ENCODE measurements at regions not wholly inside any gene's neighbourhood (a gene's known extent, or its start where the extent isn't known, plus 50 kb on each side); places are given as distances from the start of the nearest gene placed in this dataset.

DNA sequence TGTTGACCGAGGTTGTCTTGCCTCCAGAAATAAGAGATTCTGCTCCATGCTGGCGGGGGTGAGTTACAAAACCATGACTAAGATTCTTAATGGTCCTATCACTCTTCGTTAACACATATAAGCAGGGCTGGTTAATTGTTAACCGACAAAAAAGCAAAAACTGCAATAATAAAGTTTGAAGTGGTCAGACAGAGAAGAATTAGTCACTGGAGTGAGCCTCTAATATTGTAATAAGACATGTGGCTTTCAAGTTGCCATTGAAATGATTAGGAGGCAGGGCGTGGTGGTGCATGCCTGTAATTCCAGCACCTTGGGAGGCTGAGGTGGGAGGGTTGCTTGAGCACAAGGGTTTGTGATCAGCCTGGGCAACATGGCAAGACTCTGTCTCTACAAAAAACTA lies 78.4 kb upstream of the NR2F2 start:
- Histone ChIP-seq H3K4me1 (ENCODE audit: control insufficient read depth in 1 of 2, insufficient read depth in 2 of 2, low read length in 2 of 2) (peaks cover 2 to 3% of the 10 kb centered on the region in 2 experiments), H2AK5ac (ENCODE audit: low read length) (no peak overlapping the region), H3K9ac (ENCODE audit: low read length) (no peak overlapping the region), H3K4ac (ENCODE audit: low read depth, low read length) (no peak overlapping the region), H3K79me1 (ENCODE audit: low read length) (peaks cover 3% of the 10 kb centered on the region), H2AFZ (ENCODE audit: insufficient read depth, low read length, poor library complexity) (no peak overlapping the region), H3K27ac (ENCODE audit: low read depth, low read length) (no peak overlapping the region), H3K23ac (ENCODE audit: low read length) (no peak overlapping the region), H4K12ac (ENCODE audit: low read depth, low read length) (no peak overlapping the region), H3K9me3 (ENCODE audit: insufficient read depth, low read depth, low read length) (no peaks in the 10 kb centered on the region), H3K14ac (ENCODE audit: low read length) (peak overlapping the region; percentile 4), H3K4me3 (ENCODE audit: low read depth, low read length) (no peak overlapping the region), H2BK12ac (ENCODE audit: low read length) (no peak overlapping the region), H2BK120ac (ENCODE audit: insufficient read depth, low read length, poor library complexity) (no peak overlapping the region), H4K91ac (ENCODE audit: low read depth, low read length) (no peak overlapping the region), H3K18ac (ENCODE audit: low read length) (no peak overlapping the region), H3K4me2 (ENCODE audit: low read length) (no peak overlapping the region), H4K8ac (ENCODE audit: low read depth, low read length) (no peak overlapping the region), H3K36me3 (ENCODE audit: control insufficient read depth in 1 of 2, insufficient read depth in 2 of 2, low read length in 2 of 2) (no peaks in the 10 kb centered on the region), H3K79me2 (ENCODE audit: control insufficient read depth, insufficient read depth, low read length, poor library complexity) (no peaks in the 10 kb centered on the region), H3K27me3 (ENCODE audit: insufficient read depth, low read length) (no peaks in the 10 kb centered on the region), H2BK5ac (ENCODE audit: low read depth, low read length, poor library complexity) (no peak overlapping the region)
- peak; percentile 22 to 49 for DNase-seq
- WGBS (ENCODE audit: extremely low coverage, insufficient coverage, insufficient read length), result no CpG with 5 or more reads among the region's 5 CpGs

DNA sequence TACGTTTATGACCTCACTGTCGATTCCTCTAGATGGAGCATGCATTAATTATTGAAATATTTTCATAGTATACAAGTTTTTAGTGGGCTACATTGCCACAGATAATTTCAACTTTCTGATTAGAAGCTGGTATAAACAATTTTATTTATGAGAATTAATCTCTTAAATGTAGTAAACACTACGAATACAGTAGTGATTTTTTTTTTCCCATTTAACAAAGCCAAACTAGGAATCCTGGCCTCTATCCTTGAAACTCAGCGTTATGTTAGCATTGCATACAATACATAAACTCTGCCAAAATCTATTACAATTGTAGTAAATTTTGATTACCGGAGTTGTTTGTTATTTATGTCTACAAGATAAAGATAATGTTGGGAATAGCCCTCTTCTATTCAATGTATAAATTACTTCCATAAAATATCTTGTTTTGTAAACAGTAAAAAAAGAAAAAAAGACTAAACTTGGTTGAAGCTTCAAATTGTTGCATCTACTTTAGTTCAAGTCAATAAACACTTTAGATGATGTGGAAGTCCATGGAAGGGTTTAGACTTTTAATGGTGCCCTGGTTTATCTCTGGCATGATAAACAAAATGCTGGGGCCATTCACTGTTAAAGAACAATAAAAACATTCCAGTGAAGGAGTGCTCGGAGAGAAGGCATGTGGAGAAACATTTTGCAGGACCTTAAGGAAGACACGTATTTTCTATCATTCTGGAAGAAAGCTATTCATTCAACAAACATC lies 77.3 kb upstream of the NR2F2 start:
- no peak overlapping the region for H2BK5ac ChIP-seq (ENCODE audit: low read depth, low read length, poor library complexity)
- peaks cover 2 to 3% of the 10 kb centered on the region in 2 experiments for H3K4me1 ChIP-seq (ENCODE audit: control insufficient read depth in 1 of 2, insufficient read depth in 2 of 2, low read length in 2 of 2)
- no peak overlapping the region for H4K8ac ChIP-seq (ENCODE audit: low read depth, low read length)
- peaks cover 3% of the 10 kb centered on the region for H3K79me1 ChIP-seq (ENCODE audit: low read length)
- no peak overlapping the region for H4K91ac ChIP-seq (ENCODE audit: low read depth, low read length)
- no peak overlapping the region for H3K14ac ChIP-seq (ENCODE audit: low read length)
- H3K9ac ChIP-seq (ENCODE audit: low read length), result no peak overlapping the region
- H2AFZ ChIP-seq (ENCODE audit: insufficient read depth, low read length, poor library complexity), result no peak overlapping the region
- H4K12ac ChIP-seq (ENCODE audit: low read depth, low read length), result no peak overlapping the region
- DNase-seq, result no peak
- H3K79me2 ChIP-seq (ENCODE audit: control insufficient read depth, insufficient read depth, low read length, poor library complexity), result no peaks in the 10 kb centered on the region
- no CpG with 5 or more reads among the region's 7 CpGs for WGBS (ENCODE audit: extremely low coverage, insufficient coverage, insufficient read length)
- H3K4ac ChIP-seq (ENCODE audit: low read depth, low read length), result no peak overlapping the region
- H3K4me3 ChIP-seq (ENCODE audit: low read depth, low read length), result no peak overlapping the region
- H3K9me3 ChIP-seq (ENCODE audit: insufficient read depth, low read depth, low read length), result no peaks in the 10 kb centered on the region
- no peak overlapping the region for H3K18ac ChIP-seq (ENCODE audit: low read length)
- H2AK5ac ChIP-seq (ENCODE audit: low read length), result no peak overlapping the region
- H3K27ac ChIP-seq (ENCODE audit: low read depth, low read length), result no peak overlapping the region
- H3K23ac ChIP-seq (ENCODE audit: low read length), result no peak overlapping the region
- no peak overlapping the region for H2BK12ac ChIP-seq (ENCODE audit: low read length)
- H2BK120ac ChIP-seq (ENCODE audit: insufficient read depth, low read length, poor library complexity), result no peak overlapping the region
- no peaks in the 10 kb centered on the region for H3K36me3 ChIP-seq (ENCODE audit: control insufficient read depth in 1 of 2, insufficient read depth in 2 of 2, low read length in 2 of 2)
- no peaks in the 10 kb centered on the region for H3K27me3 ChIP-seq (ENCODE audit: insufficient read depth, low read length)
- no peak overlapping the region for H3K4me2 ChIP-seq (ENCODE audit: low read length)

DNA sequence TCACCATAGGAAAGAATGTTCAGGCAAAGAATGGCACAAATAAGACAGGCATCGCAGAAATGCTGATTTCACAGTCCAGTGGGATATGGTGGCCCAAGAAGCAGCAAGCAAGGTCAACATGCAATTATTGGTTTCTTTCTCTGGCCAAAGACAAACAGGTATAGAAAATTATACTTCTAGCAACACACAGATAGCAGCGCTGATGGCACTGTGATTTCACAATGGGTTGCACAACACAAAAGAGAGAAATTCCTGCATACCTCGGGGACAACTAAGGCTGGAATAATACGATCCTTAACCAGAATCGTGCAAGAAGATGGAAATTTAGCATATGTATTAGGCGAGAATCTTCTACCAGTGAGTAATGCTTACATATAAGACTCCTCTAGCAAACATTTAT lies 76.3 kb upstream of the NR2F2 start:
- H2BK120ac ChIP-seq (ENCODE audit: insufficient read depth, low read length, poor library complexity), result no peak overlapping the region
- H4K12ac ChIP-seq (ENCODE audit: low read depth, low read length), result no peak overlapping the region
- H3K9me3 ChIP-seq (ENCODE audit: insufficient read depth, low read depth, low read length), result no peaks in the 10 kb centered on the region
- peaks cover 3% of the 10 kb centered on the region for H3K79me1 ChIP-seq (ENCODE audit: low read length)
- H3K36me3 ChIP-seq (ENCODE audit: control insufficient read depth in 1 of 2, insufficient read depth in 2 of 2, low read length in 2 of 2), result peaks cover 0 to 3% of the 10 kb centered on the region in 2 experiments
- no peak overlapping the region for H2BK12ac ChIP-seq (ENCODE audit: low read length)
- no CpG with 5 or more reads among the region's 6 CpGs for WGBS (ENCODE audit: extremely low coverage, insufficient coverage, insufficient read length)
- no peak overlapping the region for H2AK5ac ChIP-seq (ENCODE audit: low read length)
- no peaks in the 10 kb centered on the region for H3K79me2 ChIP-seq (ENCODE audit: control insufficient read depth, insufficient read depth, low read length, poor library complexity)
- no peak overlapping the region for H2BK5ac ChIP-seq (ENCODE audit: low read depth, low read length, poor library complexity)
- H4K8ac ChIP-seq (ENCODE audit: low read depth, low read length), result no peak overlapping the region
- no peak overlapping the region for H3K23ac ChIP-seq (ENCODE audit: low read length)
- H3K18ac ChIP-seq (ENCODE audit: low read length), result no peak overlapping the region
- H3K27ac ChIP-seq (ENCODE audit: low read depth, low read length), result no peak overlapping the region
- no peak overlapping the region for H3K9ac ChIP-seq (ENCODE audit: low read length)
- H3K4me1 ChIP-seq (ENCODE audit: control insufficient read depth in 1 of 2, insufficient read depth in 2 of 2, low read length in 2 of 2), result peaks cover 2 to 3% of the 10 kb centered on the region in 2 experiments
- H3K4me2 ChIP-seq (ENCODE audit: low read length), result no peak overlapping the region
- H3K4ac ChIP-seq (ENCODE audit: low read depth, low read length), result no peak overlapping the region
- no peak overlapping the region for H3K14ac ChIP-seq (ENCODE audit: low read length)
- H4K91ac ChIP-seq (ENCODE audit: low read depth, low read length), result no peak overlapping the region
- DNase-seq, result peak; percentile 78 to 95
- no peak overlapping the region for H3K4me3 ChIP-seq (ENCODE audit: low read depth, low read length)
- no peaks in the 10 kb centered on the region for H3K27me3 ChIP-seq (ENCODE audit: insufficient read depth, low read length)
- H2AFZ ChIP-seq (ENCODE audit: insufficient read depth, low read length, poor library complexity), result no peak overlapping the region

DNA sequence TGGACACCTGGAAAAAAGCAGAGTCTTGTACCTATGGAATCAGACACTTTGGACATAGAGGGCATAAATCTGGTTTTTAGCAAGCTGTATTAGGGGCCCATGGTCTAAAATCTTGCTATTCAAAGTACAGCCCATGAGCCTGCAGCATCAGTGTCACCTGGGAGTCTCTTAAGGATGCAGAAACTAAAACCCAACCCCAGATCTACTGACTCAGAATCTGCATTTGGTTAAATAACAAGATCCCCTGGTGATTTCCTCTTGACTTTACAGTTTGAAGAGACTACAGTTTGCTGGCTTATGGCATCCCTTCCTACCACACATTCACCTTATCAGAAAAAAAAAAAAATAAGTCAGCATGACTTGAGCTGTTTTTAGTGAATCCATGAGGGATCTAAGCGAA lies 74.9 kb upstream of the NR2F2 start:
- WGBS (ENCODE audit: extremely low coverage, insufficient coverage, insufficient read length), result no CpG with 5 or more reads among the region's 1 CpG
- Histone ChIP-seq H2AK5ac (ENCODE audit: low read length) (no peak overlapping the region), H4K91ac (ENCODE audit: low read depth, low read length) (no peak overlapping the region), H3K4ac (ENCODE audit: low read depth, low read length) (no peak overlapping the region), H3K36me3 (ENCODE audit: control insufficient read depth in 1 of 2, insufficient read depth in 2 of 2, low read length in 2 of 2) (peaks cover 0 to 3% of the 10 kb centered on the region in 2 experiments), H3K4me2 (ENCODE audit: low read length) (no peak overlapping the region), H3K4me1 (ENCODE audit: control insufficient read depth in 1 of 2, insufficient read depth in 2 of 2, low read length in 2 of 2) (peaks cover 2 to 3% of the 10 kb centered on the region in 2 experiments), H2BK12ac (ENCODE audit: low read length) (no peak overlapping the region), H3K23ac (ENCODE audit: low read length) (no peak overlapping the region), H2BK120ac (ENCODE audit: insufficient read depth, low read length, poor library complexity) (no peak overlapping the region), H4K8ac (ENCODE audit: low read depth, low read length) (no peak overlapping the region), H3K18ac (ENCODE audit: low read length) (no peak overlapping the region), H3K14ac (ENCODE audit: low read length) (no peak overlapping the region), H2AFZ (ENCODE audit: insufficient read depth, low read length, poor library complexity) (no peak overlapping the region), H2BK5ac (ENCODE audit: low read depth, low read length, poor library complexity) (no peak overlapping the region), H3K4me3 (ENCODE audit: low read depth, low read length) (no peak overlapping the region), H3K27me3 (ENCODE audit: insufficient read depth, low read length) (no peaks in the 10 kb centered on the region), H3K9me3 (ENCODE audit: insufficient read depth, low read depth, low read length) (no peaks in the 10 kb centered on the region), H3K79me1 (ENCODE audit: low read length) (peaks cover 2% of the 10 kb centered on the region), H4K12ac (ENCODE audit: low read depth, low read length) (no peak overlapping the region), H3K79me2 (ENCODE audit: control insufficient read depth, insufficient read depth, low read length, poor library complexity) (no peaks in the 10 kb centered on the region), H3K27ac (ENCODE audit: low read depth, low read length) (no peak overlapping the region), H3K9ac (ENCODE audit: low read length) (no peak overlapping the region)
- no peak for DNase-seq

Data from trophoblast cell (in vitro differentiated cells and primary cell).